Bronchial epithelial cell (primary cell): ENCODE measurements at regions not wholly inside any gene's neighbourhood (a gene's known extent, or its start where the extent isn't known, plus 50 kb on each side); places are given as distances from the start of the nearest gene placed in this dataset.

ENCODE experiments used
- DNase-seq: peaks from one replicate; pipeline ENCODE4 v3.0.0-alpha.2; 2010; ENCODE audit warnings: low read depth
- FAIRE-seq: peaks from 2 replicates; lab custom pipeline; 2011; peaks lifted over from hg19 to GRCh38; lab: Jason Lieb, UNC
- H3K27me3 ChIP-seq: 2 replicates; pipeline ENCODE4 v1.5.1; 2011; ENCODE audit warnings: low read length; ENCODE audit not compliant: control insufficient read depth, insufficient read depth
- H3K36me3 ChIP-seq: 2 replicates; pipeline ENCODE4 v1.5.1; 2011; ENCODE audit warnings: low read length; ENCODE audit not compliant: control insufficient read depth, insufficient read depth
- H3K4me3 ChIP-seq: 2 replicates; pipeline ENCODE4 v1.5.1; 2011; ENCODE audit warnings: mild to moderate bottlenecking, low read depth, low read length, control low read depth
- TF ChIP-seq, protein P1 (sequence below): IDR thresholded peaks from 2 replicates; pipeline ENCODE4 v1.5.1; 2011; ENCODE audit warnings: mild to moderate bottlenecking, moderate library complexity, low read length, control low read depth, inconsistent platforms; ENCODE audit not compliant: insufficient read depth, severe bottlenecking

DNA sequence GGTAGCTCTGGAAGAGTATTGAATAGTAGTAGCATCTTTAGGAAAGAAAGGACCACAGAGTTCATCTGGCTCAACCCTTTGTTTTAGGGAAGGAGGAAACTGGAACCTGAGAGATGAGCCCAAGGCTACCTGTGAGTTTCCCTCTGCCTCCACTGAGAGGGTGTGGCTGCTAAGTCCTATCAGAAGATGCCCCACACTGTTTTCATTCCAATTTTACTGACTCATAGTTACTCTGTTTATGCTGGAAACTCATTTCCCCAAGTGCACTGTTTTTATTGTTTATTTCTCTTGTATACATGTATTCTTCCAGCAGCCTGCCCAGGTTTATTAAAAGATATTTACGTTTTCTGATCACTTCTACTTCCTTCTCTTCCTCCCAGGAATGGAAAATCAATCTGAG is 127.4 kb upstream of the ARHGAP5 start:
- no peak overlapping the region for H3K4me3 ChIP-seq
- no peaks in the 10 kb centered on the region for H3K36me3 ChIP-seq
- FAIRE-seq (no peak), DNase-seq (peak; percentile 90)
- TF ChIP-seq, protein P1, sequence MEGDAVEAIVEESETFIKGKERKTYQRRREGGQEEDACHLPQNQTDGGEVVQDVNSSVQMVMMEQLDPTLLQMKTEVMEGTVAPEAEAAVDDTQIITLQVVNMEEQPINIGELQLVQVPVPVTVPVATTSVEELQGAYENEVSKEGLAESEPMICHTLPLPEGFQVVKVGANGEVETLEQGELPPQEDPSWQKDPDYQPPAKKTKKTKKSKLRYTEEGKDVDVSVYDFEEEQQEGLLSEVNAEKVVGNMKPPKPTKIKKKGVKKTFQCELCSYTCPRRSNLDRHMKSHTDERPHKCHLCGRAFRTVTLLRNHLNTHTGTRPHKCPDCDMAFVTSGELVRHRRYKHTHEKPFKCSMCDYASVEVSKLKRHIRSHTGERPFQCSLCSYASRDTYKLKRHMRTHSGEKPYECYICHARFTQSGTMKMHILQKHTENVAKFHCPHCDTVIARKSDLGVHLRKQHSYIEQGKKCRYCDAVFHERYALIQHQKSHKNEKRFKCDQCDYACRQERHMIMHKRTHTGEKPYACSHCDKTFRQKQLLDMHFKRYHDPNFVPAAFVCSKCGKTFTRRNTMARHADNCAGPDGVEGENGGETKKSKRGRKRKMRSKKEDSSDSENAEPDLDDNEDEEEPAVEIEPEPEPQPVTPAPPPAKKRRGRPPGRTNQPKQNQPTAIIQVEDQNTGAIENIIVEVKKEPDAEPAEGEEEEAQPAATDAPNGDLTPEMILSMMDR: no peak
- no peaks in the 10 kb centered on the region for H3K27me3 ChIP-seq

DNA sequence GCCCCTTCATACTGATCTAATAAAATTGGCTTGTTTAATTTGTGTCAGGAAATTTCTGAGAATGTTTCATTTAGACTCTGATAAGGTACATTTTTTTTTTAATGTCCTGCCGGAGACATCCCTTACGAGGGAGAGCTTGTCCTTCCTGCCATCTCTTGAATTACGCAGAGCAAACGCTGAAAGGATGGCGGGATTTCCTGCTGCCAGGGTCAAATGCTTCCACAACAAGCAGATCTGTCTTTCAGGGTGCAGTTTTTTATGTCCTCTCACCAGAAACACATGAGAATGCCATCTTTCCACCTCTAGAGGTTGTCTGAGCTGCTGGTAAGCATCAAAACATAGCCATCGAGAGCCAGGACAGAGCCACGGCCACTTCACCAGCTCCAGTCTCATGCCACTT is 126.8 kb upstream of the ARHGAP5 start:
- no peaks in the 10 kb centered on the region for H3K27me3 ChIP-seq
- DNase-seq: no peak
- FAIRE-seq: no peak
- H3K36me3 ChIP-seq: no peaks in the 10 kb centered on the region
- H3K4me3 ChIP-seq: no peak overlapping the region
- TF ChIP-seq, protein P1: no peak

DNA sequence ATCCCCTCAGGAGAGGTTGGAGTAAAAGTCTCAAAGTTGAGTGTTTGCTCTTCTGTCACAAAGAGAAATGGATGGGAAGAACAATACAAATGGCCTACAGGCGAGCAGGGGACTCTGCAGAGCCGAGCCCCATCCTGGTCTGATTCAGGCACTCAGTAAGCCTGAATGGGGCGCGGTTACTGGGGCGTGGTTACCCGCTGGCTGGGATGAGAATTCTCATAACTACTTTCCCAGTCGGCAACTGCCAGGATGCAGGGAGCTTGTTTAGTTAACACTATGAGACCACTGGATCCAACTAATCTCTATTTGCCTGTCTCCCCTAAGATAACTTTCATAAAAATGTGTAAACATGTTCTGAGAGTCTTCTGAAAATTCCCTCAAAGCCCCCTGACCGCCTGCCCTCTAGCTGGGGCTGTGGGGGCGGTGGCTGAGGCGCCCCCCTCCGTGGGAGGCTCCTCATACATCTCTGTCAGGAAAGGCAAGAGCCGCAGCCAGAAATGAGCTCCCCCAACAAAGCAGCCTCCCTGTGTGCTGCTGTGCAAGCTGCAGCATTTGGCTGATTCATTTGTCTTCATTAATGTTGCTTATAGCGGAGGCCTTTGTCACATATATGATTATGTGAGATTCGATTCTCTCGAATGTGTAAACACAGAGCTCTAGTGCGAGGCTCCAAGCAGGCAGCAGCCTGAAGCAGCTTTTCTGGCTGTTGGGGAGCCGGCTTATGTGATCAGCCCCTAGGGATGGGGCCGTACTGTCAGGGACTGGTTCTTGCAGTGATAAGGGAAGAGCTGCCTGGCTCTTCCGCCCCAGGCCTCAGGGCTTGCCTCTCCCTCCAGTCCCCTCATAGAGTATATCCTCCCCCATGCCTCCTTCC is 126.1 kb upstream of the ARHGAP5 start:
- FAIRE-seq (no peak), DNase-seq (peak; percentile 73)
- TF ChIP-seq, protein P1: no peak
- Histone ChIP-seq H3K4me3 (no peak overlapping the region), H3K27me3 (no peaks in the 10 kb centered on the region), H3K36me3 (no peaks in the 10 kb centered on the region)

DNA sequence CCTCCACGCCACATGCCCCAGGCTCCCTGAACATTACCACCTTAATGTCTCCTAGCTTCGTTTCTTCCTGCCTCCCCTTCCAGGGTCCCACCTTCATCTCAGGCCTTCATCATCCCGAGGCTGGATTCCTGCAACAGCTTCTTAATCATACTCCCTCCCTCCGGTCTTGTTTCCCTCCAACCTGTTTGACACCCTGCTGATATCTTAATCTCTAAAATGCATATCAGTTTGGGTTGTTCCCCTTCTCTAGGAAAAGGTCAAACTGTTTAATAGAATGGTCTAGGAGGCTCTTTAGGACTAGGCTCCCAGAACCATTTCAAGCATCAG is 125.5 kb upstream of the ARHGAP5 start:
- FAIRE-seq (no peak), DNase-seq (no peak)
- Histone ChIP-seq H3K27me3 (no peaks in the 10 kb centered on the region), H3K4me3 (no peak overlapping the region), H3K36me3 (no peaks in the 10 kb centered on the region)
- TF ChIP-seq, protein P1: no peak

DNA sequence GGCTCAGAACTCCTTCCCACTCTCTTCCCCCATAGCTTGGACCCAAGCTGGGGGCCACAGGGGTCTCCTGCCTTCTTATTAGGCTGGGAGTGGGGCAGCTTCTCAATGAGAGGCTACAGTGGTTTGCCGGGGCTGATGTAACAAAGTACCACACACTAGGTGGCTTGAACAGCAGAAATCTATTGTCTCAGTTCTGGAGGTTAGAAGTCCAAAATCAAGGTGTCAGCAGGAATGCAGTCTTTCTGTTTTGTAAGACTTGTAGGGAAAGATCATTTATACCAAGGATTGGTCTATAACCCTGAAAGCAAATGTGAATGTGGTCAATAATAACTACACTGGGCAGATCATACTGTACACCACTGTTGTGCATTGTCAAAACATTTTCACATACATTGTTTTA is 124.5 kb upstream of the ARHGAP5 start:
- DNase-seq: no peak
- TF ChIP-seq, protein P1: no peak
- Histone ChIP-seq H3K4me3 (no peak overlapping the region), H3K27me3 (no peaks in the 10 kb centered on the region), H3K36me3 (no peaks in the 10 kb centered on the region)
- no peak for FAIRE-seq

DNA sequence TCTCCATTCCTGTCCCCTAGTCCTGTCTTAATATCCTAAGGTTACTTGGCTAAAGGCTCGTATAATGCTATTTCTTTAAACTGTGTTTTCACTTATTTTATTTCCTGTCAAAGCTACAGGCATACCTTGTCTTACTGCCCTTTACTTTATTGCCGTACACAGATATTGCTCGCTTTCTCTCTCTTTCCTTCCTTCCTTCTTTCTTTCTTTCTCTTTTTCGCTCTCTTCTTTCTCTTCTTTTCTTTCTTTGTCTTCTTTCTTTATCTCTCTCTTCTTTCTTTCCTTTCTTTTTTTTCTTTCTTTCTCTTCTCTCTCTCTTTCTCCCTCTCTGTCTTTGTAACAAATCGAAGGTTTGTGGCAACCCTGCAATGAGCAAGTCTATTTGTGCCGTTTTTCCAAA is 123.9 kb upstream of the ARHGAP5 start:
- Histone ChIP-seq H3K27me3 (no peaks in the 10 kb centered on the region), H3K4me3 (no peak overlapping the region), H3K36me3 (no peaks in the 10 kb centered on the region)
- FAIRE-seq (no peak), DNase-seq (no peak)
- TF ChIP-seq, protein P1: no peak
